Upper lobe of left lung (tissue), 4 donors: ENCODE measurements at regions not wholly inside any gene's neighbourhood (a gene's known extent, or its start where the extent isn't known, plus 50 kb on each side); places are given as distances from the start of the nearest gene placed in this dataset.

Source experiments
- CTCF ChIP-seq, 6 experiments: fragments of 450-650 bp in 4 of 6; fragments of 200-600 bp in 2 of 6; sonication (generic) in 2 of 6; IDR thresholded peaks; one replicate each; pipeline ENCODE4 v1.5.1; 2016 to 2019; ENCODE audit warnings: antibody characterized with exemption in 6 of 6
- EP300 ChIP-seq, 4 donors: sonication (generic); formaldehyde crosslinking; IDR thresholded peaks; one replicate each; pipeline ENCODE4 v1.5.1; 2017; ENCODE audit warnings: antibody characterized with exemption in 4 of 4, control low read depth in 2 of 4
- POLR2A ChIP-seq, 4 donors: fragments of 450-650 bp; IDR thresholded peaks; one replicate each; pipeline ENCODE4 v1.5.1; 2016 to 2017; ENCODE audit warnings: antibody characterized with exemption in 4 of 4, mild to moderate bottlenecking in 2 of 4
- POLR2AphosphoS5 ChIP-seq, 2 donors: sonication (generic); formaldehyde crosslinking; IDR thresholded peaks; one replicate each; pipeline ENCODE4 v1.5.1; 2017; ENCODE audit warnings: antibody characterized with exemption in 2 of 2

DNA sequence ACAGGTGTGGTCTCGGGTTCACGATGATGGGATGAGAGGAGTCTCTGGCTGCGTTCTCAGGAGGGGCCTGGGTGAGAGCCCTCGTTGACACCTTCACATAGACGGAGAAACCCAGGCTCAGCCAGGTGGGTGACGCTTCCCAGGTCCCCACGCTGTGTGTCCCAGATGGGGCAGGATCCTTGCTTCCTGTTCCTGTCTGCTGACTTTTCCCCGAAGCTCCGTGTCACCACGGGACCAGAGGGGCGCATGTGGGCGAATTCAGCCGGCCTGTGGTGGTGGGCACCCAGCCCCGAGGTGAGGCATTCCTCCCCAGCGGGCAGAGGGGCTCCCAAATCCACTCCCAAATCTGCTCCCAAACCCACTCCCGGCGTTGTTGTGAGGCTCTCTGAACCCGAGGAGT lies 732.8 kb downstream of the BRD1 start:
- no peak for TF ChIP-seq CTCF (IDR thresholded peaks at IDR 0.05)
- TF ChIP-seq EP300 (IDR thresholded peaks at IDR 0.05): no peak
- no peak for TF ChIP-seq POLR2A (IDR thresholded peaks at IDR 0.05)
- TF ChIP-seq POLR2AphosphoS5 (IDR thresholded peaks at IDR 0.05): no peak
